ENCODE measurements at regions not wholly inside any gene's neighbourhood (a gene's known extent, or its start where the extent isn't known, plus 50 kb on each side); places are given as distances from the start of the nearest gene placed in this dataset.

- TF ChIP-seq CTCF (conservative IDR thresholded peaks at IDR 0.05) (no peak), ZFX (IDR thresholded peaks at IDR 0.05) (no peak)
Observed at GRCh38 chr12:111168009-111168900, 200.6 kb downstream of the PHETA1 start.
